HEK293T (cell line): ENCODE measurements at regions not wholly inside any gene's neighbourhood (a gene's known extent, or its start where the extent isn't known, plus 50 kb on each side); places are given as distances from the start of the nearest gene placed in this dataset.

ENCODE experiments used
- BHLHE40 ChIP-seq: fragments of 450-650 bp; IDR thresholded peaks from 2 replicates; pipeline ENCODE4 v1.6.1; 2016; ENCODE audit warnings: mild to moderate bottlenecking, moderate library complexity, borderline replicate concordance
- FOXA1 ChIP-seq: fragments of 450-650 bp; IDR thresholded peaks from 2 replicates; pipeline ENCODE4 v1.6.1; 2016; ENCODE audit warnings: mild to moderate bottlenecking
- FOXM1 ChIP-seq: fragments of 450-650 bp; IDR thresholded peaks from 2 replicates; pipeline ENCODE4 v1.6.1; 2017; ENCODE audit warnings: mild to moderate bottlenecking, borderline replicate concordance
- HDGF ChIP-seq: fragments of 450-650 bp; IDR thresholded peaks from 2 replicates; pipeline ENCODE4 v1.6.1; 2017; ENCODE audit warnings: antibody characterized with exemption, borderline replicate concordance
- L3MBTL2 ChIP-seq: fragments of 450-650 bp; conservative IDR thresholded peaks from 2 replicates; pipeline ENCODE4 v1.6.1; 2016; ENCODE audit warnings: mild to moderate bottlenecking
- LEF1 ChIP-seq: fragments of 450-650 bp; IDR thresholded peaks from 2 replicates; pipeline ENCODE4 v1.6.1; 2017; ENCODE audit warnings: mild to moderate bottlenecking, borderline replicate concordance
- NFRKB ChIP-seq: fragments of 450-650 bp; IDR thresholded peaks from 2 replicates; pipeline ENCODE4 v1.6.1; 2016; ENCODE audit warnings: mild to moderate bottlenecking, moderate library complexity
- PKNOX1 ChIP-seq: fragments of 450-650 bp; IDR thresholded peaks from 2 replicates; pipeline ENCODE4 v1.6.1; 2016
- SP1 ChIP-seq: fragments of 450-650 bp; IDR thresholded peaks from 2 replicates; pipeline ENCODE4 v1.6.1; 2017
- SUZ12 ChIP-seq: fragments of 450-650 bp; IDR thresholded peaks from 2 replicates; pipeline ENCODE4 v1.6.1; 2016; ENCODE audit warnings: mild to moderate bottlenecking
- ZNF384 ChIP-seq: fragments of 450-650 bp; IDR thresholded peaks from 2 replicates; pipeline ENCODE4 v1.6.1; 2016

- TF ChIP-seq SP1 (no peak), HDGF (no peak), PKNOX1 (no peak), ZNF384 (no peak), FOXA1 (no peak), NFRKB (no peak), BHLHE40 (no peak), L3MBTL2 (no peak), SUZ12 (no peak), FOXM1 (no peak), LEF1 (no peak)
Measured at GRCh38 chr3:13134879-13135206, 61.6 kb upstream of the IQSEC1 start.
